HG03520 (cell line): ENCODE measurements at regions not wholly inside any gene's neighbourhood (a gene's known extent, or its start where the extent isn't known, plus 50 kb on each side); places are given as distances from the start of the nearest gene placed in this dataset.
"Not testable (repeated sequence)": the region's sequence is repeated elsewhere in the genome, so short reads cannot be mapped to it uniquely, and the experiment has no call there.

Source experiments
- ATAC-seq: cut with Tn5 transposase; IDR thresholded peaks from one replicate; pipeline ENCODE4 v1.9.1; 2021; ENCODE audit warnings: mild to moderate bottlenecking, moderate library complexity; ENCODE audit not compliant: unreplicated experiment

GRCh38 chr21:17066006-17066405, 446.8 kb upstream of the CXADR start:
- no peak for ATAC-seq

DNA sequence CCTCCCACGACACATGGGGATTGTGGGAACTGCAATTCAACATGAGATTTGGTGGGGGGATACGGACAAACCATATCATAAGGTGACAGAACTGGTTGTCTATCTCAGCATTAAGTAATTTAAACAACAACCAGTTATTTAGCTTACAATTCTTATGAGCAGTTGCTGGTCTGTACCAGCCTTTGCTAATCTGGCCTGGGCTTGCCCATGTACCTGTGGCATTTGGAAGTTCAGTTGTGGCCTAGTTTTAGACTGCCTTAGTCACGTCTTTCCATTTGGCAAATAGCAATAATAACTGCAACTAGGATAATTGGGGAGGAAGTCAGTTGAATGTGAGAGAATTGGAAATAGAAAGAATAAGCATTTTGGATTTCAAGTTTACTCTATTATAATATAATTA, 441.8 kb upstream of the CXADR start:
- ATAC-seq, result no peak

- no peak for ATAC-seq
These were observed 431.6 kb upstream of the CXADR start for GRCh38 chr21:17081193-17081592.

DNA sequence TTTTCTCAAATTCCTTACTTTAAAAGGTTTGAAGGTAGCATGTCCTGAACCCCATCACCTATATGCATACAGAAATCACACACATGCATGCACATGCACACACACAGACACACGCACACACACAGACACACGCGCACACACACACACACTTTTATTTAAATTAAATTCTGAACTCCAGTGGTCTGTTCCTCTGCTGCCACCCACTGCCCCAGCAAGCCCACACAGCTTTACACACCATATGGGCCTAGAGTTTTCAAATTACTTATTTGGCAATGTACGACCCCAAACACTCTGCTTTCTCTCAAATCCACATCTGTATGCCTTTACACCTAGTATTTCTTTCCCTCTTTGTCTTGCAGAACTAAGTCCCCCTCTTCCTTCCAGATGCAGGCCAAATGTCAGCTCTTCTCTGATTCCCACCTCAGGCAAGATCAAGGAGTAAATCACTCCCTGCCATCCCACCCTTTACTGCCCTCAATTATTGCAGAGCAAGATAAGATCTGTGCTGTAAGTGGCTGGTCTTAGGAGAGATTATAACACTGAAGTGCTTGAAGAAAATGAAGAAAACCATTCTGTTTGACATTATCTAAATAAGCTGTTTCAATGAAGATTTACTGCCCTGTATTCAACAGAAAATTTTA, 429.9 kb upstream of the CXADR start:
- no peak for ATAC-seq

- ATAC-seq, result no peak
These were observed 427.1 kb upstream of the CXADR start for GRCh38 chr21:17085707-17086106.

- ATAC-seq, result no peak
These were observed 424.3 kb upstream of the CXADR start for GRCh38 chr21:17088500-17088899.

- no peak for ATAC-seq
These were observed 423.8 kb upstream of the CXADR start for GRCh38 chr21:17089091-17089491.

DNA sequence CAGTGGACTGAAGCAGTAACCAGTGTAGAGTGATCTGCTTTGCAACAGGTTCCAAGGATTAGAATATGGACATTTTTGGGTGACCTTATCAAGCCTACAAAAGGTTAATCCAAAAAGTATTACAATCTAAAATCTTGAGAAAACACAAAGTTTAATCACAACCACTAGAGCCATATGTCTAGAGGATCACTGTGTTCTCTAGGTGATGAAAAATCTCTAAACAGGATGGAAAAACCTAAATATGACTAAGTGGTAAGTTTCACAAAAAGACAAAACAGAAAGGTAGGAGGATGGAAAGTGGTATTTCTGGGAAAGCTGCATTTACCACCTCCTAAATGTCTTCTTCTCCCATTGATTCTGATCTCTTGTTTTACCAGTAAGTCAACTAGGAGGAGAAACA, 411.1 kb upstream of the CXADR start:
- no peak for ATAC-seq

DNA sequence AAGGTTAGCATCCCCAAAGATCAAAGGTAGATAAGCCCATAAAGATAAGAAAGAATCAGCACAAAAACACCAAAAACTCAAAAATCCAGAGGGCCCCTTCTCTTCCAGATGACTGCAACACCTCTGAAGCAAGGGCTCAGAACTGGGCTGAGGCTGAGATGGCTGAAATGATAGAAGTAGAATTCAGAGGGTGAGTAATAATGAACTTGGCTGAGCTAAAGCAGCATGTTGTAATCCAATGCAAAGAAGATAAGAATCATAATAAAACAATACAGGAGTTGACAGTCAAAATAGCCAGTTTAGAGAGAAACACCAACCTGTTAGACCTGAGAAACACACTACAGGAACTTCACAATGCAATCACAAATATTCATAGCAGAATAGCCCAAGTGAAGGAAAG, 406.9 kb upstream of the CXADR start:
- ATAC-seq, result no peak

GRCh38 chr21:17114045-17114444, 398.8 kb upstream of the CXADR start:
- ATAC-seq, result no peak

DNA sequence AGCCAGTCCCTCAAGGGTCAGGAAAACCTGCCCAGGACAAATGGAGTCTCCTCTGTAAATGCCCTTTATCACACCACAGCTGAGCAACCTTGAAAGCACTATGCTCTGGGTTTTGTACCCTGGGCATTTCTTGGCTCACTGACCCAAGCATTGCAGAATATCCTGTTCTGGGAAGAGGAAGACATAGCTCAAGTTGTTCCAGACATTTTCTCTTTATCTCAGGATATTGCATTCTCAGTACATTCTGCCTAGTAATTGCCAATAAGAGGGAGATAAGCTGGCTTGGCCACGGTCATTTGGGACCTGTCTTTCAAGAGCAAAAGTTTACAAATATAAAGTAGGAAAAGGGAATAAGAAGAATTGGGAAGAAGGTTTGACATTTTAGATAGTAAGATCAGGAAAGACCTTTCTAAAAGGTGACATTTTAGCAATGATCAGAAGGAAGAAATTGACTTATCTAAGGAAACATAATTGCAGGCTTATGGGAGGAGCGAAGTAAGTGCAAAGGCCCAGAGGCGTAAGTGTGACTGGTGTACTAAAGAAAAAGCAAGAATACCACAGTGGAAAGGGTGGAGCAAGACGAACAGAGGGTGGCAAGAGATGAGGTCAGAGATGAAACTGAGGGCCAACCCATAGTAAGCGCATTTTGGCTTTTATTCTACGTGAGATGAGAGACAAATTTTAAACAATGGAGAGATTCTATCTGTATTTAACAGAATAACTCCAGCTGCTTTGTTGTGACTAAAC, 394.0 kb upstream of the CXADR start:
- ATAC-seq, result no peak

DNA sequence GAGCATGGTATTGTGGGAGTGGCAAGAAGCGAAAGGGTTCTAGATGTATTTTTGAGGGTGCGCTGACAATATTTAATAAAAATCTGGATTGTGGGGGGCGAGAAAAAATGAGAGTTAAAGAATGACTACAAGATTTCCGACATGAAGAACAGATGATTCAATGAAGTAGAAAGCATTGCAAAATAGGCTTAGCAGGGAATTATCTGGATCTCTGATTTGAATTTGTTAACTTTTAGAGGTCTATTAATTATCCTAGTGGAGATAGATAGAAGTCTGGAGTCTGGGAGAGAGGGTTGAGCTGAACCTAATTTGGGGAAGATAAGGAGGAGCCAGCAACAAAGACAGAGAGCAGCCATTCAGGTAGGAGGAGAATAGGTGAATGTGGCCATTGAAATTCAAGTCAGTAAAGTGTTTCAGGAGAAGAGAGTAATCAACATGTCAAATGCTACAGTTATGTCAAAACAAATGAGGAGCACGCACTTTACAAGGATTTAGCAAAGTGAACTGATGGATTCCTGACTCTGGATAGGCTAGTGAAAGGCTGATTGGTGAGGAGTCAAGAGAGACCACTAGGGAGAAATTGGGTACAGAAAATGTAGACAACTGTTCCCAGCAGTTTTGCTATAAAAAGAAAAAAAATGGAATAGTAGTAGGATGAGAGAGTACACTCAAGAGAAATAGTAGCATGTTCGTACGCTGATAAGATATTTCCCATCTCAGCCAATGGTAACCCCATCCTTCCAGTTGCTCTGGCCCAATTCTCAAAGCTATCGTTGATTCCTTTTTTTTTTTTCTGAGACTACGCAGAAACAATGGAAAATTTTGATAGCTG, 393.2 kb upstream of the CXADR start:
- ATAC-seq, result no peak

DNA sequence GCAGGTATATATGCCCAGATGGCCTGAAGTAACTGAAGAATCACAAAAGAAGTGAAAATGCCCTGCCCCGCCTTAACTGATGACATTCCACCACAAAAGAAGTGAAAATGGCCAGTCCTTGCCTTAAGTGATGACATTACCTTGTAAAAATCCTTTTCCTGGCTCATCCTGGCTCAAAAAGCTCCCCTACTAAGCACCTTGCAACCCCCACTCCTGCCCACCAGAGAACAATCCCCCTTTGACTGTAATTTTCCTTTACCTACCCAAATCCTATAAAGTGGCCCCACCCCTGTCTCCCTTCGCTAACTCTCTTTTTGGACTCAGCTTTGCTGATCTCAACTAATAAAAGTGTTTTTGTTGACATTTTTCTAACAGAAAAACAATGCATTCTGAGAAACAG, 385.4 kb upstream of the CXADR start:
- not testable (repeated sequence) for ATAC-seq

- no peak for ATAC-seq
These were observed 384.7 kb upstream of the CXADR start for GRCh38 chr21:17128132-17128531.

- ATAC-seq, result not testable (repeated sequence)
These were observed 373.7 kb upstream of the CXADR start for GRCh38 chr21:17139159-17139558.

DNA sequence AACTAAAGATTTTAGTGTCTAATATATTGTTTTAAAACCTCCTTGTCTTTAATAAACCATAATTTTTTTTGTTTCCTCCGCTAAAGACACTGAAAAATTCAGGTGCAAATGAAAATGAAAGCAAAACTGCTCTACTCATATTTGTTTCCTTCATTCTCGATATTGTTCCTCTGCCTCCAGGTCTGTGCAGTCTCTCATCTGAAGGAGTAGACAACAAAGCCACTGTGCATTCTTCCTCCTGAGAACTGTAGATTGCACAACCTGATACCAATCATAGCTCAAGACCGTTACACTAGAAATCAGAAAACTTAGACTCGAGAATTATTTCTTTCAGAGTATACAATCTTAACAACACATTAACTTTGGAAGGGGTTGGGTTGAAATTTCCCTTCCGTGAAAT, 373.1 kb upstream of the CXADR start:
- ATAC-seq, result no peak

GRCh38 chr21:17146426-17146825, 366.4 kb upstream of the CXADR start:
- ATAC-seq, result no peak

DNA sequence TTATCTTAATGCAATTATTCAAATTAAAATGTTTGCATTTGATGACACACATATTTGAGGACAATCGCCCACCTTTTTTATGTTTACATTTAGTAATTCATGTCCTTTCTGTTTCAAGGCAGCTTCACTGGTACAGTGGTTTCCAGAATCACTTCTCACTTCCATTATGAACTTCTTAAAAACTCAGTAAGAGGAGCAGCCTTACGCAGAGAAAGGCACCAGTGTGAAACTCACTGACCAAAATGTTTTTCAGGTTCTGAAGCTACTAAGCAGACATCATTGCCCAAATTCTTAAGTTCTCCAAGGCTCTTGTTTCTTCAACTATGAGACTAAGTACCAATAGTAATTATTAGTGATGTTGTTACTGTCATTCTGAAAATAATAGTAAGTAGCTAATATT, 353.1 kb upstream of the CXADR start:
- no peak for ATAC-seq

DNA sequence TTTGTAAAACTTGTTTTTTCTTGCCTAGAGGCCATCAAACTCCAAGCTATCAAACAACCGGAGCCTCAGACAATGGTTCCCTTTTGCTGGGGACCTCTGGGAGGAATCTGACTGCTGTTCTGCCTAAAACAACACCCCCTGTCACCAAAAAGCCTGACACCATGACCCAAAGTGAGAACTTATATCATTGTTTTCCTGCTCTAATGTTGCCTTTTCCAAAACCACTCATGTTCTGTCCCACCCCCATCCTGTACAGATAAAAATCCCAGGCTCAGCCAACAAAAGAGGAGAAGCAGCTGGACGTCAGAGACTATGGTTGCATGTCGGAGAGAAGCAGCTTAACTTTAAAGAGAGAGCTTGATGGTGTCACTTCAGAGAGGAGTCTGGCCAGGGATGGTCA, 327.2 kb upstream of the CXADR start:
- ATAC-seq, result no peak

DNA sequence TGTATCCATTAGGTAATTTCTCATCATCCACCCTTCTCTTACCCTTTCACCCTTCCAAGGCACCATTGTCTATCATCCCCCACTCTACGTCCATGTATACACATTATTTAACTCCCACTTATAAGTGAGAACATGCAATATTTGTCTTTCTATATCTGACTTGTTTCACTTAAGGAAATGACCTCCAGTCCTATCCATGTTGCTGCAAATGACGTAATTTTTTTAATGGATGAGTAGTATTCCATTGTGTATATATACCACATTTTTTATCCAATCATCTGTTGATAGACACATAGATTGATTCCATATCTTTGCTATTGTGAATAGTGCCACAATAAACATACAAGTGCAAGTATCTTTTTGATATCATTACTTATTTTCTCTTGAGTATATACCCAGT, 322.9 kb upstream of the CXADR start:
- no peak for ATAC-seq

DNA sequence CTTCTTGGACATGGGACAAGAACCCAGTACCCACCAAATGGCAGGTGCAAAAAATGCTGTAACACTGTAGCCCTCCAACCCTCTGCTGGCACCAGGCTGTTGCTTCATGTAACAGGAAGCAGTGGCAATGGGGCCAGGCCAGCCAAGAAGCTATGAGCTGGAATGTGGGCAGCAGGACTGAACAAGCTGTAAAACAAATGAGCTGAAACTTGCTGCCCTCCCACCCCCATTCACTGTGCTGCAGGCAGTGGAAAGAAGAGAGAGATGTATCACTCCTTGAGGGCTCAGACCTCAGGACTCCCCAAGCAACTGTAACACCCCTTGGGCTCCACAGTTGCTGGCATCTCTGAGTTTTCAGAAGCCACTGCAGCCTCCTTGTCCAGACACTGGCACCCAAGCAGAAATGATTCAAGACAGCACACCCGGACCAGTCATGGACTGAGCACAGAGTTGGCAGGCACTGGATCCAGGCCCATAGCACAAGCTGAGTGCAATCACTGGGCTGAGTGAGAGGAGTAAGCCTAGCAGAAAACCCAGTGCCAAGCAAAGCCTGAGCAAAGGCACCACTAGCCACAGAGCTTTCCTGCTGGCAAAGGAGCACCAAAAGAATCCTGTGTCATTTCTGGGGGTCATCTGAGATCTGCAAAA, 321.4 kb upstream of the CXADR start:
- ATAC-seq, result no peak
